ENCODE measurements at regions not wholly inside any gene's neighbourhood (a gene's known extent, or its start where the extent isn't known, plus 50 kb on each side); places are given as distances from the start of the nearest gene placed in this dataset.

- CTCF ChIA-PET: no interaction called here
- Histone ChIP-seq H3K36me3 (ENCODE audit: control insufficient read depth in 1 of 2, insufficient read depth in 2 of 2, low read length in 2 of 2) (no peaks in the 10 kb centered on the region), H3K27me3 (ENCODE audit: insufficient read depth, low read length) (peaks cover 16% of the 10 kb centered on the region; the same call in 1 of the 2 replicates), H3K4me1 (ENCODE audit: control insufficient read depth in 1 of 2, insufficient read depth in 2 of 2, low read length in 2 of 2) (no peaks in the 10 kb centered on the region), H4K20me1 (ENCODE audit: insufficient read depth) (no peaks in the 10 kb centered on the region), H3K4me3 (replicated peaks in 1 of 2; ENCODE audit: low read depth in 1 of 2, low read length in 2 of 2) (no peak overlapping the region), H3K9ac (ENCODE audit: low read length) (no peak overlapping the region), H3K4me2 (ENCODE audit: low read length) (no peak overlapping the region), H3K9me2 (ENCODE audit: insufficient read depth) (no peaks in the 10 kb centered on the region), H3K27ac (ENCODE audit: low read depth, low read length) (no peak overlapping the region), H3K79me2 (ENCODE audit: insufficient read depth, low read length) (no peaks in the 10 kb centered on the region), H2AFZ (ENCODE audit: low read depth, low read length, poor library complexity, severe bottlenecking) (no peak overlapping the region), H3K9me3 (ENCODE audit: control insufficient read depth in 1 of 2, insufficient read depth in 1 of 2, low read depth in 1 of 2, low read length in 2 of 2) (no peaks in the 10 kb centered on the region)
- no peak for DNase-seq (ENCODE audit: low read depth, low spot score)
- ATAC-seq: no peak
- BruUV-seq (replicated peaks): no TSS peak
- intact Hi-C loops (cut with micrococcal nuclease): no loop called here
- RAD21 ChIA-PET (ENCODE audit: low non-redundant PET in 1 of 2, low total read pairs in 2 of 2, uncharacterized antibody in 2 of 2, unreplicated experiment in 2 of 2): no interaction called here
- TF ChIP-seq TCF7L2 (IDR thresholded peaks at IDR 0.05; ENCODE audit: borderline replicate concordance, extremely low read depth, insufficient read depth, insufficient read length): no peak
- no peak for TF ChIP-seq FOSL1 (IDR thresholded peaks at IDR 0.05; ENCODE audit: low read depth)
- TF ChIP-seq REST (IDR thresholded peaks at IDR 0.05; ENCODE audit: low read depth): no peak
- TF ChIP-seq ZNF274 (IDR thresholded peaks at IDR 0.05; ENCODE audit: low read depth, low read length): no peak
- no peak for TF ChIP-seq EZH2phosphoT487 (IDR thresholded peaks at IDR 0.05; ENCODE audit: borderline replicate concordance)
- no peak for TF ChIP-seq YY1 (IDR thresholded peaks at IDR 0.05; ENCODE audit: extremely low read depth, insufficient replicate concordance, low read depth, low read length)
- no peak for TF ChIP-seq JUND (IDR thresholded peaks at IDR 0.05)
- no peak for TF ChIP-seq EZH2 (IDR thresholded peaks at IDR 0.05)
- no peak for TF ChIP-seq RAD21 (IDR thresholded peaks at IDR 0.05; ENCODE audit: low read depth)
- no peak for TF ChIP-seq CTCF (IDR thresholded peaks at IDR 0.05 in 2 of 3, conservative IDR thresholded peaks at IDR 0.05 in 1 of 3; ENCODE audit: borderline replicate concordance in 1 of 3, insufficient read depth in 1 of 3, low read depth in 2 of 3, low read length in 2 of 3)
- TF ChIP-seq MAX (IDR thresholded peaks at IDR 0.05): no peak
- no peak for TF ChIP-seq CEBPB (IDR thresholded peaks at IDR 0.05; ENCODE audit: low read depth)
- TF ChIP-seq CBX3 (IDR thresholded peaks at IDR 0.05; ENCODE audit: low read depth): no peak
- no peak for TF ChIP-seq ATF3 (IDR thresholded peaks at IDR 0.05)
- no peak for TF ChIP-seq POLR2A (IDR thresholded peaks at IDR 0.05; ENCODE audit: borderline replicate concordance, extremely low read depth, insufficient read depth, insufficient read length)
- TF ChIP-seq ZFX (IDR thresholded peaks at IDR 0.05): no peak
- TF ChIP-seq EGR1 (IDR thresholded peaks at IDR 0.05; ENCODE audit: low read depth): no peak
- no peak for TF ChIP-seq POLR2AphosphoS5 (IDR thresholded peaks at IDR 0.05; ENCODE audit: low read depth, low read length)
- no peak for TF ChIP-seq ZBTB33 (IDR thresholded peaks at IDR 0.05; ENCODE audit: extremely low read depth, insufficient replicate concordance, low read length)
- no peak for TF ChIP-seq SIN3A (IDR thresholded peaks at IDR 0.05; ENCODE audit: low read depth)
- POLR2A ChIA-PET: no interaction called here
Measured at GRCh38 chr4:152004801-152005200, 244.0 kb upstream of the GATB start.
